Neural cell (in vitro differentiated cells): ENCODE measurements at regions not wholly inside any gene's neighbourhood (a gene's known extent, or its start where the extent isn't known, plus 50 kb on each side); places are given as distances from the start of the nearest gene placed in this dataset.

Source experiments
- H2AFZ ChIP-seq: fragments of 200-600, 300-800 bp; sonication (generic), shearing (Covaris generic); 2 replicates; pipeline ENCODE4 v1.6.0; 2014; ENCODE audit warnings: low read depth, mild to moderate bottlenecking, antibody characterized with exemption, low read length, moderate library complexity
- H3F3A ChIP-seq: fragments of 200-600 bp; shearing (Covaris generic); 2 replicates; pipeline ENCODE4 v1.6.1; 2016; ENCODE audit warnings: mild to moderate bottlenecking, moderate library complexity, mixed read lengths, antibody characterized with exemption, low read length; ENCODE audit not compliant: insufficient read depth, poor library complexity, severe bottlenecking
- H3K27ac ChIP-seq: fragments of 200-600, 300-800 bp; sonication (generic), shearing (Covaris generic); 2 replicates; pipeline ENCODE4 v1.5.1; 2014; ENCODE audit warnings: mild to moderate bottlenecking, low read length, moderate library complexity
- H3K27me3 ChIP-seq: fragments of 300-800, 200-600 bp; sonication (generic), shearing (Covaris generic); 2 replicates; pipeline ENCODE4 v1.6.0; 2014; ENCODE audit warnings: mild to moderate bottlenecking, low read depth, low read length, moderate library complexity; ENCODE audit not compliant: insufficient read depth
- H3K36me3 ChIP-seq: fragments of 300-800, 200-600 bp; sonication (generic), shearing (Covaris generic); 2 replicates; pipeline ENCODE4 v1.5.1; 2014; ENCODE audit warnings: mild to moderate bottlenecking, antibody characterized with exemption, low read length, moderate library complexity; ENCODE audit not compliant: insufficient read depth
- H3K4me2 ChIP-seq: fragments of 300-800, 200-600 bp; sonication (generic), shearing (Covaris generic); 2 replicates; pipeline ENCODE4 v1.6.0; 2014; ENCODE audit warnings: mild to moderate bottlenecking, low read length
- H3K4me3 ChIP-seq: fragments of 300-800, 200-600 bp; sonication (generic), shearing (Covaris generic); 2 replicates; pipeline ENCODE4 v1.5.1; 2014; ENCODE audit warnings: mild to moderate bottlenecking, low read length, moderate library complexity
- H3K79me2 ChIP-seq: fragments of 200-600 bp; shearing (Covaris generic); replicated peaks from 2 replicates; pipeline ENCODE4 v1.6.0; 2014; ENCODE audit warnings: mild to moderate bottlenecking, low read length, moderate library complexity; ENCODE audit not compliant: insufficient read depth
- H3K9ac ChIP-seq: fragments of 300-800, 200-600 bp; sonication (generic), shearing (Covaris generic); 2 replicates; pipeline ENCODE4 v1.6.1; 2016; ENCODE audit warnings: mild to moderate bottlenecking, low read length, mixed read lengths
- H3K9me2 ChIP-seq: fragments of 200-600 bp; shearing (Covaris generic); 2 replicates; pipeline ENCODE4 v1.6.1; 2016; ENCODE audit warnings: mild to moderate bottlenecking, low read length, mixed read lengths; ENCODE audit not compliant: insufficient read depth
- H3K9me3 ChIP-seq: fragments of 200-600, 300-800 bp; sonication (generic), shearing (Covaris generic); 2 replicates; pipeline ENCODE4 v1.6.1; 2016; ENCODE audit warnings: mild to moderate bottlenecking, mixed run types, low read length, moderate library complexity, mixed read lengths
- H4K20me1 ChIP-seq: fragments of 200-600 bp; shearing (Covaris generic); 2 replicates; pipeline ENCODE4 v1.6.1; 2016; ENCODE audit warnings: mild to moderate bottlenecking, mixed run types; ENCODE audit not compliant: insufficient read depth
- CTCF ChIP-seq: fragments of 450-650 bp; IDR thresholded peaks from 2 replicates; pipeline ENCODE4 v1.5.1; 2014; ENCODE audit warnings: antibody characterized with exemption, mild to moderate bottlenecking, moderate library complexity; ENCODE audit not compliant: poor library complexity, severe bottlenecking
- EP300 ChIP-seq: fragments of 450-650 bp; conservative IDR thresholded peaks from 2 replicates; pipeline ENCODE4 v1.6.1; 2014; ENCODE audit warnings: antibody characterized with exemption, mild to moderate bottlenecking, moderate library complexity; ENCODE audit not compliant: poor library complexity, severe bottlenecking
- EZH2 ChIP-seq: fragments of 200-600, 300-800 bp; shearing (Covaris generic), sonication (generic); IDR thresholded peaks from 2 replicates; pipeline ENCODE4 v1.6.1; 2014; ENCODE audit warnings: antibody characterized with exemption, low read length, borderline replicate concordance, mild to moderate bottlenecking; ENCODE audit not compliant: insufficient read depth, poor library complexity, severe bottlenecking
- MXI1 ChIP-seq: fragments of 450-650 bp; conservative IDR thresholded peaks from 2 replicates; pipeline ENCODE4 v1.6.1; 2014; ENCODE audit warnings: antibody characterized with exemption, mild to moderate bottlenecking; ENCODE audit not compliant: poor library complexity, severe bottlenecking
- POLR2AphosphoS5 ChIP-seq: IDR thresholded peaks from 2 replicates; pipeline ENCODE4 v1.6.1; 2012
- RAD21 ChIP-seq: fragments of 450-650 bp; conservative IDR thresholded peaks from 2 replicates; pipeline ENCODE4 v1.6.1; 2014; ENCODE audit warnings: antibody characterized with exemption, mild to moderate bottlenecking, moderate library complexity
- REST ChIP-seq: IDR thresholded peaks from 2 replicates; pipeline ENCODE4 v1.6.1; 2012; ENCODE audit warnings: borderline replicate concordance
- SMC3 ChIP-seq: fragments of 450-650 bp; conservative IDR thresholded peaks from 2 replicates; pipeline ENCODE4 v1.6.1; 2014; ENCODE audit warnings: antibody characterized with exemption, mild to moderate bottlenecking, moderate library complexity; ENCODE audit not compliant: poor library complexity
- TAF1 ChIP-seq: IDR thresholded peaks from 2 replicates; pipeline ENCODE4 v1.6.1; 2012; ENCODE audit warnings: low read depth

- H3F3A ChIP-seq = no peaks in the 10 kb centered on the region
- H3K4me3 ChIP-seq = no peak overlapping the region
- H3K27me3 ChIP-seq = no peaks in the 10 kb centered on the region
- no peak for TF ChIP-seq SMC3
- no peak for TF ChIP-seq REST
- TF ChIP-seq RAD21 = no peak
- TF ChIP-seq MXI1 = no peak
- no peak for TF ChIP-seq POLR2AphosphoS5
- no peak for TF ChIP-seq CTCF
- TF ChIP-seq EZH2 = no peak
- TF ChIP-seq EP300 = no peak
- TF ChIP-seq TAF1 = no peak
- no peaks in the 10 kb centered on the region for H3K36me3 ChIP-seq
- no peaks in the 10 kb centered on the region for H4K20me1 ChIP-seq
- H3K79me2 ChIP-seq = no peaks in the 10 kb centered on the region
- no peaks in the 10 kb centered on the region for H3K9me3 ChIP-seq
- H2AFZ ChIP-seq = no peak overlapping the region
- H3K9me2 ChIP-seq = no peaks in the 10 kb centered on the region
- H3K4me2 ChIP-seq = no peak overlapping the region
- H3K27ac ChIP-seq = no peak overlapping the region
- H3K9ac ChIP-seq = no peak overlapping the region
These were observed 94.9 kb upstream of the TECRL start for GRCh38 chr4:64503945-64504675.

GRCh38 chr4:64503416-64503815 is 94.2 kb upstream of the TECRL start:
- Histone ChIP-seq H3K27ac (no peak overlapping the region), H3K79me2 (no peaks in the 10 kb centered on the region), H3K4me2 (no peak overlapping the region), H3K27me3 (no peaks in the 10 kb centered on the region), H3K9ac (no peak overlapping the region), H2AFZ (no peak overlapping the region), H3K9me2 (no peaks in the 10 kb centered on the region), H3K9me3 (no peaks in the 10 kb centered on the region), H3F3A (no peaks in the 10 kb centered on the region), H4K20me1 (no peaks in the 10 kb centered on the region), H3K4me3 (no peak overlapping the region), H3K36me3 (no peaks in the 10 kb centered on the region)
- no peak for TF ChIP-seq EZH2
